AG04450 (cell line): ENCODE measurements at regions not wholly inside any gene's neighbourhood (a gene's known extent, or its start where the extent isn't known, plus 50 kb on each side); places are given as distances from the start of the nearest gene placed in this dataset.

Experiments used
- CTCF ChIA-PET: fragments of 300-600, 350-600 bp; formaldehyde crosslinking; extraction: SDS; loops from one replicate; lab custom pipeline; 2022; ENCODE audit warnings: antibody characterized with exemption, inconsistent platforms; lab: Charles Lee
- POLR2A ChIA-PET: fragments of 350-600 bp; formaldehyde crosslinking; extraction: SDS; loops from one replicate; lab custom pipeline; 2021; ENCODE audit warnings: antibody characterized with exemption, inconsistent platforms; lab: Yijun Ruan, JAX
- DNase-seq: peaks from one replicate; pipeline ENCODE4 v3.0.0-alpha.2; 2011; ENCODE audit warnings: low read depth, low spot score
- H3K27ac ChIP-seq: one replicate; pipeline ENCODE4 v1.5.1; 2012; ENCODE audit warnings: low read depth, low read length, control low read depth
- H3K27me3 ChIP-seq: one replicate; pipeline ENCODE4 v1.6.0; 2012; ENCODE audit warnings: low read length; ENCODE audit not compliant: control insufficient read depth, insufficient read depth
- H3K4me3 ChIP-seq: 2 replicates; pipeline ENCODE4 v1.5.1; 2011; ENCODE audit warnings: mild to moderate bottlenecking, low read depth, low read length, control low read depth
- H3K9me3 ChIP-seq: 2 replicates; pipeline ENCODE4 v1.5.1; 2012; ENCODE audit warnings: low read length; ENCODE audit not compliant: control insufficient read depth, insufficient read depth
- TF ChIP-seq, protein P1 (sequence below): IDR thresholded peaks from 2 replicates; pipeline ENCODE4 v1.5.1; 2011; ENCODE audit warnings: low read depth, low read length, control low read depth, inconsistent platforms

DNA sequence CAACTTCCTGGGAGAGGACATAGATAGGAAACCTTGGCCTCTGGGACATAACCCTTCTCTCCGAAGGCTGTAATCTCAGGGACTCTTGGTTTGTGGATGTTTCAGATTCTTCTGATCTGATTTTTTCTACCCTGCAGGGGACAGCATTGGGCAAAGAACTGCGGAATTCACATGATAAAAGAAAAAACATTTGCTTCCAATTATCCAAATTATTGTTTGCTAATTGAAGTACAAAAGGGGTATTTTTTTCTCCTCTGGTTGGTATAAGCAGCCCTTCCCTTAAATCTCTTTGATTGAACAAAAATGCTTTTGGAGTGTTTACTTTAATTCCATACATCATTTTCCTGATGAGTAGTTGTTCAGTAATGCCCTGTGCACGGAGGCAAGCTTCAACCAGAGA is 251.7 kb upstream of the IRX3 start:
- TF ChIP-seq, protein P1, sequence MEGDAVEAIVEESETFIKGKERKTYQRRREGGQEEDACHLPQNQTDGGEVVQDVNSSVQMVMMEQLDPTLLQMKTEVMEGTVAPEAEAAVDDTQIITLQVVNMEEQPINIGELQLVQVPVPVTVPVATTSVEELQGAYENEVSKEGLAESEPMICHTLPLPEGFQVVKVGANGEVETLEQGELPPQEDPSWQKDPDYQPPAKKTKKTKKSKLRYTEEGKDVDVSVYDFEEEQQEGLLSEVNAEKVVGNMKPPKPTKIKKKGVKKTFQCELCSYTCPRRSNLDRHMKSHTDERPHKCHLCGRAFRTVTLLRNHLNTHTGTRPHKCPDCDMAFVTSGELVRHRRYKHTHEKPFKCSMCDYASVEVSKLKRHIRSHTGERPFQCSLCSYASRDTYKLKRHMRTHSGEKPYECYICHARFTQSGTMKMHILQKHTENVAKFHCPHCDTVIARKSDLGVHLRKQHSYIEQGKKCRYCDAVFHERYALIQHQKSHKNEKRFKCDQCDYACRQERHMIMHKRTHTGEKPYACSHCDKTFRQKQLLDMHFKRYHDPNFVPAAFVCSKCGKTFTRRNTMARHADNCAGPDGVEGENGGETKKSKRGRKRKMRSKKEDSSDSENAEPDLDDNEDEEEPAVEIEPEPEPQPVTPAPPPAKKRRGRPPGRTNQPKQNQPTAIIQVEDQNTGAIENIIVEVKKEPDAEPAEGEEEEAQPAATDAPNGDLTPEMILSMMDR, result no peak
- ChIA-PET CTCF (no interaction called here), POLR2A (no interaction called here)
- no peak overlapping the region for H3K27ac ChIP-seq
- peaks cover 2% of the 10 kb centered on the region for H3K27me3 ChIP-seq
- H3K4me3 ChIP-seq, result no peak overlapping the region
- H3K9me3 ChIP-seq, result no peaks in the 10 kb centered on the region; the same call in 1 of the 2 replicates
- no peak for DNase-seq

DNA sequence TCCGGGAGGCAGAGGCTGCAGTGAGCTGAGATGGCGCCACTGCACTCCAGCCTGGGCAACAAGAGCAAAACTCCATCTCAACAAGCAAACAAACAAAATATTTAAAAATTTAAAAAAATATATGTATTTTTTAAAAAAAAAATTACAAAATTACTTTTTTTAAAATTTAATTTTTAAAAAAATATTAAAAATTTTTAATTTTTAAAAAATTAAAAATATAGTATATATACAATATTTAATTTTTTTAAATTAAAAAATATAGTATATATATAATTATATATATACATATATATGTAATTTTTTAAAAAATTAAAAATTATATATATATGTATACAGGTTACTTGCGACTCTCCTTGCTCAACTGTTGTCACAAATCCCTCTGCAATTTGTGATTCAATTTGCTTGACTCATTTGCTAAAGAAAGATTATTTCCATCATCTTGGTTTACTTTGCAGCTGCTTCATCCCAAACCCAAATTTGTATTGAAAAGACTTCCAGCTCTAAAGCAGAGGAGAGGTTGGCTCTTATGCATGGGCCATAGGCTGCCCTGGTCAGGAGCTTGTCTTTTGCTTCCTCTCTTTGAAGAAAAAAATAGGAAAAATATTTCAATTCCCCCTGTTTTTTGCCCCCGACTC is 247.4 kb upstream of the IRX3 start:
- ChIA-PET CTCF (no interaction called here), POLR2A (no interaction called here)
- no peak overlapping the region for H3K4me3 ChIP-seq
- H3K27ac ChIP-seq, result no peak overlapping the region
- TF ChIP-seq, protein P1, result no peak
- H3K27me3 ChIP-seq, result no peaks in the 10 kb centered on the region
- DNase-seq, result no peak
- no peaks in the 10 kb centered on the region; the same call in none of the 2 replicates for H3K9me3 ChIP-seq

DNA sequence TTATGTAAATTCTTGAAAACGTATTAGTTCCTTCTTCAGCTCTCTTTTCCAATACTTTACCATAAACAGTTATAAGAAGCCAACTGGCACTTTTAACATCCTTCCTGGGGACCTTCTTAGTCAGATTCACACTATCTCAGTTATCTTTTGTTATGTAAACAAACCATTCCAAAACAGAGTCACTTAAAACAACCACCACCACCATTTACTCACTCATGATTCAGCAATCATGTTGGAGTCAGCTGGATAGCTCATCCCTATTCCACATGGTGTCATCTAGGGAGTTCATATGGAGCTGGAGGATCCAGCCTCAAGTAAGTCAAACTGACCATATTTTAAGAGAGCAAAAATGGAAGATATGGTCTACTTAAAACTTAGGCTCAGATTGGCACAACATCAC is 240.3 kb upstream of the IRX3 start:
- Histone ChIP-seq H3K9me3 (no peaks in the 10 kb centered on the region; the same call in 1 of the 2 replicates), H3K27ac (no peak overlapping the region), H3K27me3 (no peaks in the 10 kb centered on the region), H3K4me3 (no peak overlapping the region)
- TF ChIP-seq, protein P1, result no peak
- ChIA-PET CTCF (no interaction called here), POLR2A (no interaction called here)
- no peak for DNase-seq

DNA sequence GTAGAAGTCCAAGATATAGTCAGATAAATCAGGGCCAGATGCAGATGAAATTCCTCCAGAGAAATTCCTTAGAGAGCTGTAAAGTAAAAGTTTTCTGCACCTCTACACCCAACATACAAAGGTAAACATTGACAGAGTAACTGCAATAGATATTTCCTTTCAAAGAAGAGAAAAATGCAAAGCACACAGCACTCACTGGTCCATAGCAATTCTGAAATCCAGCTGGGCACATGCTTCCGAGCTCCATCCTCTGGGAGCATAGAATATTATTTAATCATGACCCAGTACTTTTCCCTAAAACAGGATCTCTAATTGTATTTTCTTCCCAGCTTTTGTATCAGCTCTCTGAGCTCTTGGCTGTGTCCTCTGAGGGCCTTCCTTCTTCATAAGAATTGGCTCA is 239.5 kb upstream of the IRX3 start:
- TF ChIP-seq, protein P1, result no peak
- no peak overlapping the region for H3K4me3 ChIP-seq
- H3K9me3 ChIP-seq, result no peaks in the 10 kb centered on the region; the same call in 1 of the 2 replicates
- POLR2A ChIA-PET, result no interaction called here
- CTCF ChIA-PET, result no interaction called here
- no peaks in the 10 kb centered on the region for H3K27me3 ChIP-seq
- H3K27ac ChIP-seq, result no peak overlapping the region
- no peak for DNase-seq

DNA sequence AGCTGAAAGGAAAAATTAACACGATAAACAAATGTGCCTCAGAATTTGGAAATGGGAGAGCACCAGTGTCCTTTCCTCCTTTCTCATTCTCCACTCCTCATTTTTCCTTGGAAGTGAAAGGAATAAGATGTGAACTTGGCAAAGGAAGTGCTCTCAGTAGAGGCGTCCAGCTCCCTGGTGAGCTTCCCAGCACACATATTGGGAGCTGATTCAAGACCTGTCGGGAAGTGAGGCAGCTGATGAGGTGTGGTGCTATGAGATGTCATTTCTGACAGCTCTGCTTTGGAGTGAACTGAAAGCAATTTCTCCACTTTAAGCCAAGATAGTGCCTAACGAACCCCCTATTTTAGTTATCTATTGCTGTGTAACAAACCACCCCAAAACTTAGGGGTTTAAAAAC is 238.5 kb upstream of the IRX3 start:
- TF ChIP-seq, protein P1, result no peak
- H3K9me3 ChIP-seq, result no peaks in the 10 kb centered on the region; the same call in 1 of the 2 replicates
- no peaks in the 10 kb centered on the region for H3K27me3 ChIP-seq
- H3K4me3 ChIP-seq, result no peak overlapping the region
- no peak overlapping the region for H3K27ac ChIP-seq
- DNase-seq, result no peak
- ChIA-PET CTCF (no interaction called here), POLR2A (no interaction called here)
